Progenitor cell of endocrine pancreas (in vitro differentiated cells): ENCODE measurements at regions not wholly inside any gene's neighbourhood (a gene's known extent, or its start where the extent isn't known, plus 50 kb on each side); places are given as distances from the start of the nearest gene placed in this dataset.
A peak's percentile ranks its signal among the peaks of the same experiment; 100 is the strongest.

ENCODE experiments used
- DNase-seq: peaks from one replicate; pipeline ENCODE4 v3.0.0; 2021; ENCODE audit warnings: low spot score; ENCODE audit not compliant: unreplicated experiment
- H3K27ac Mint-ChIP-seq: 2 replicates; pipeline ENCODE4 v1.8.0; 2021; ENCODE audit warnings: mild to moderate bottlenecking, moderate library complexity, mixed read lengths
- H3K27me3 Mint-ChIP-seq: 2 replicates; pipeline ENCODE4 v1.8.0; 2021; ENCODE audit warnings: mixed read lengths
- H3K36me3 Mint-ChIP-seq: 2 replicates; pipeline ENCODE4 v1.8.0; 2022; ENCODE audit warnings: mixed read lengths; ENCODE audit not compliant: insufficient read depth
- H3K4me1 Mint-ChIP-seq: 2 replicates; pipeline ENCODE4 v1.8.0; 2021; ENCODE audit warnings: low read depth, mixed read lengths
- H3K4me3 Mint-ChIP-seq: 2 replicates; pipeline ENCODE4 v1.8.0; 2021; ENCODE audit warnings: low read depth, mild to moderate bottlenecking, moderate library complexity, mixed read lengths
- H3K9me3 Mint-ChIP-seq: 2 replicates; pipeline ENCODE4 v1.8.0; 2021; ENCODE audit warnings: low read depth, mixed read lengths
- CTCF ChIP-seq: fragments of 200-600 bp; sonication (generic); IDR thresholded peaks from one replicate; pipeline ENCODE4 v1.5.0; 2021; ENCODE audit warnings: antibody characterized with exemption, mild to moderate bottlenecking; ENCODE audit not compliant: unreplicated experiment

GRCh38 chr2:119064567-119064966, 94.0 kb downstream of the C1QL2 start:
- Mint-ChIP-seq H3K36me3 (no peaks in the 10 kb centered on the region), H3K27me3 (peaks cover 19% of the 10 kb centered on the region), H3K4me3 (no peak overlapping the region), H3K9me3 (no peaks in the 10 kb centered on the region), H3K4me1 (peaks cover 17% of the 10 kb centered on the region), H3K27ac (no peak overlapping the region)
- DNase-seq: no peak
- TF ChIP-seq CTCF: no peak

GRCh38 chr2:119063177-119063576, 95.4 kb downstream of the C1QL2 start:
- DNase-seq: no peak
- Mint-ChIP-seq H3K4me1 (peaks cover 12% of the 10 kb centered on the region), H3K4me3 (no peak overlapping the region), H3K36me3 (no peaks in the 10 kb centered on the region), H3K27ac (no peak overlapping the region), H3K27me3 (peaks cover 14% of the 10 kb centered on the region), H3K9me3 (no peaks in the 10 kb centered on the region)
- TF ChIP-seq CTCF: no peak

- no peak for TF ChIP-seq CTCF
- no peaks in the 10 kb centered on the region for H3K9me3 Mint-ChIP-seq
- no peak overlapping the region for H3K27ac Mint-ChIP-seq
- no peak overlapping the region for H3K4me3 Mint-ChIP-seq
- H3K36me3 Mint-ChIP-seq: no peaks in the 10 kb centered on the region
- peaks cover 12% of the 10 kb centered on the region for H3K27me3 Mint-ChIP-seq
- H3K4me1 Mint-ChIP-seq: peaks cover 12% of the 10 kb centered on the region
- DNase-seq: no peak
Measured at GRCh38 chr2:119062652-119063051, 95.9 kb downstream of the C1QL2 start.

GRCh38 chr2:119062179-119062578, 96.4 kb downstream of the C1QL2 start:
- TF ChIP-seq CTCF: no peak
- Mint-ChIP-seq H3K4me3 (no peak overlapping the region), H3K9me3 (no peaks in the 10 kb centered on the region), H3K4me1 (peaks cover 12% of the 10 kb centered on the region), H3K36me3 (no peaks in the 10 kb centered on the region), H3K27me3 (peaks cover 10% of the 10 kb centered on the region), H3K27ac (peak overlapping the region; percentile 50)
- no peak for DNase-seq

GRCh38 chr2:119059940-119060339, 98.6 kb downstream of the C1QL2 start:
- no peaks in the 10 kb centered on the region for H3K36me3 Mint-ChIP-seq
- peaks cover 12% of the 10 kb centered on the region for H3K4me1 Mint-ChIP-seq
- peaks cover 4% of the 10 kb centered on the region for H3K9me3 Mint-ChIP-seq
- no peak overlapping the region for H3K27ac Mint-ChIP-seq
- DNase-seq: no peak
- no peak overlapping the region for H3K4me3 Mint-ChIP-seq
- no peak for TF ChIP-seq CTCF
- H3K27me3 Mint-ChIP-seq: peaks cover 10% of the 10 kb centered on the region
